Stomach (tissue), 8 donors: ENCODE measurements at regions not wholly inside any gene's neighbourhood (a gene's known extent, or its start where the extent isn't known, plus 50 kb on each side); places are given as distances from the start of the nearest gene placed in this dataset.

ENCODE experiments used
- DNase-seq, 2 donors: peaks; one replicate each; pipeline versions ENCODE4 v3.0.0 to v3.0.0-alpha.2; 2013 to 2019
- H3K27ac ChIP-seq, 5 donors: fragments of 200-600 bp in 4 of 5; sonication (generic) in 4 of 5; one replicate each; pipeline ENCODE4 v1.5.1; 2013 to 2019; ENCODE audit warnings: mild to moderate bottlenecking in 1 of 5, moderate library complexity in 1 of 5
- H3K27me3 ChIP-seq, 3 donors: fragments of 200-600 bp; sonication (generic); one replicate each; pipeline ENCODE4 v1.5.1; 2017 to 2019; ENCODE audit warnings: mixed run types in 1 of 3
- H3K36me3 ChIP-seq, 4 donors: fragments of 200-600 bp; sonication (generic); 1 replicate in 3 of 4; 2 replicates in 1 of 4; pipeline ENCODE4 v1.5.1; 2016 to 2019
- H3K4me1 ChIP-seq, 4 donors: fragments of 200-600 bp; sonication (generic); one replicate each; pipeline ENCODE4 v1.5.1; 2016 to 2019
- H3K4me3 ChIP-seq, 4 donors: fragments of 200-600 bp; sonication (generic) in 3 of 4; one replicate each; pipeline ENCODE4 v1.5.1; 2016 to 2019; ENCODE audit warnings: mild to moderate bottlenecking in 1 of 4
- H3K9me3 ChIP-seq, 4 donors: fragments of 200-600 bp; sonication (generic); one replicate each; pipeline ENCODE4 v1.5.1; 2016 to 2019
- CTCF ChIP-seq, 7 experiments: fragments of 450-650 bp in 4 of 7; fragments of 200-600 bp in 3 of 7; sonication (generic) in 3 of 7; IDR thresholded peaks; one replicate each; pipeline ENCODE4 v1.5.1; 2016 to 2019; ENCODE audit warnings: antibody characterized with exemption in 7 of 7, control low read depth in 2 of 7, mild to moderate bottlenecking in 1 of 7
- EP300 ChIP-seq: sonication (generic); formaldehyde crosslinking; IDR thresholded peaks from one replicate; pipeline ENCODE4 v1.6.1; 2017; ENCODE audit warnings: antibody characterized with exemption
- POLR2A ChIP-seq, 4 donors: fragments of 450-650 bp; IDR thresholded peaks; one replicate each; pipeline ENCODE4 v1.6.1; 2016; ENCODE audit warnings: antibody characterized with exemption in 4 of 4, control low read depth in 2 of 4, mild to moderate bottlenecking in 1 of 4, moderate library complexity in 1 of 4
- POLR2AphosphoS5 ChIP-seq, 3 donors: sonication (generic); formaldehyde crosslinking; IDR thresholded peaks; one replicate each; pipeline ENCODE4 v1.6.1; 2016; ENCODE audit warnings: antibody characterized with exemption in 3 of 3
- WGBS, 5 donors: extraction: QIAGEN DNeasy Blood & Tissue Kit in 3 of 5; methylation state at CpG; one replicate each; pipeline versions ENCODE4 v1.1.5 to v1.1.7; 2013 to 2018; 5-methylcytosine and 5-hydroxymethylcytosine counted together
- intact Hi-C: fragments of 100-400 bp; cut with DNase I; formaldehyde crosslinking; loops from one replicate; pipeline ENCODE4 v1.15.1; 2023; ENCODE audit warnings: low total_unique reads
- donor health status: healthy with polysubstance abuse.
- donor health status: Bipolar disorder and iron deficiency.
- donor health status: healthy.

- Histone ChIP-seq H3K4me3 (no peak overlapping the region), H3K36me3 (no peaks in the 10 kb centered on the region), H3K27me3 (no peaks in the 10 kb centered on the region), H3K4me1 (peaks cover 0 to 9% (median 0%) of the 10 kb centered on the region in 4 donors), H3K9me3 (no peaks in the 10 kb centered on the region), H3K27ac (no peak overlapping the region)
- intact Hi-C loops = no loop called here
- TF ChIP-seq EP300 (no peak), CTCF (IDR thresholded peaks at IDR 0.05) (no peak), POLR2AphosphoS5 (IDR thresholded peaks at IDR 0.05) (no peak), POLR2A (IDR thresholded peaks at IDR 0.05) (no peak)
- DNase-seq = no peak
- 87 to 95% (median 94%) methylated on average over 6 of the region's 6 CpGs for WGBS, 5 donors
Measured at GRCh38 chr6:148226284-148226683, 116.4 kb upstream of the SASH1 start.

GRCh38 chr6:148231572-148231971 is 111.1 kb upstream of the SASH1 start:
- no peak for DNase-seq
- Histone ChIP-seq H3K9me3 (no peaks in the 10 kb centered on the region), H3K4me3 (no peak overlapping the region), H3K27ac (no peak overlapping the region), H3K36me3 (no peaks in the 10 kb centered on the region), H3K4me1 (no peaks in the 10 kb centered on the region), H3K27me3 (no peaks in the 10 kb centered on the region)
- intact Hi-C loops = no loop called here
- WGBS, 5 donors = 82 to 93% (median 88%) methylated on average over 4 of the region's 4 CpGs
- TF ChIP-seq POLR2A (IDR thresholded peaks at IDR 0.05) (no peak), POLR2AphosphoS5 (IDR thresholded peaks at IDR 0.05) (no peak), CTCF (IDR thresholded peaks at IDR 0.05) (no peak), EP300 (no peak)

GRCh38 chr6:148235446-148235845 is 107.2 kb upstream of the SASH1 start:
- H3K4me3 ChIP-seq = no peak overlapping the region
- no peak for TF ChIP-seq POLR2AphosphoS5 (IDR thresholded peaks at IDR 0.05)
- no peak overlapping the region for H3K27ac ChIP-seq
- no peaks in the 10 kb centered on the region for H3K36me3 ChIP-seq
- H3K27me3 ChIP-seq = no peaks in the 10 kb centered on the region
- 87 to 92% (median 90%) methylated on average over 3 of the region's 3 CpGs for WGBS, 5 donors
- no peak for DNase-seq
- no peaks in the 10 kb centered on the region for H3K9me3 ChIP-seq
- intact Hi-C loops = no loop called here
- H3K4me1 ChIP-seq = peaks cover 4 to 18% (median 13%) of the 10 kb centered on the region in 4 donors

- H3K27me3 ChIP-seq = no peaks in the 10 kb centered on the region
- TF ChIP-seq CTCF (IDR thresholded peaks at IDR 0.05) (no peak), POLR2A (IDR thresholded peaks at IDR 0.05) (no peak), POLR2AphosphoS5 (IDR thresholded peaks at IDR 0.05) (no peak), EP300 (no peak)
- H3K4me3 ChIP-seq = no peak overlapping the region
- H3K9me3 ChIP-seq = no peaks in the 10 kb centered on the region
- WGBS, 5 donors = 82 to 88% (median 84%) methylated on average over 7 of the region's 7 CpGs
- H3K36me3 ChIP-seq = no peaks in the 10 kb centered on the region
- intact Hi-C loops = no loop called here
- DNase-seq = no peak
- H3K4me1 ChIP-seq = peaks cover 4 to 24% (median 14%) of the 10 kb centered on the region in 4 donors
- no peak overlapping the region for H3K27ac ChIP-seq
Measured at GRCh38 chr6:148238713-148239112, 103.9 kb upstream of the SASH1 start.

- DNase-seq = peak; percentile 47 to 54
- Histone ChIP-seq H3K27ac (peak overlapping the region in 3 of 5 donors; percentile 1 to 63 (median 40)), H3K36me3 (no peaks in the 10 kb centered on the region), H3K9me3 (no peaks in the 10 kb centered on the region), H3K4me3 (no peak overlapping the region), H3K27me3 (no peaks in the 10 kb centered on the region), H3K4me1 (peaks cover 4 to 24% (median 14%) of the 10 kb centered on the region in 4 donors)
- TF ChIP-seq CTCF (IDR thresholded peaks at IDR 0.05) = no peak
- TF ChIP-seq EP300 = no peak
- no peak for TF ChIP-seq POLR2AphosphoS5 (IDR thresholded peaks at IDR 0.05)
- no peak for TF ChIP-seq POLR2A (IDR thresholded peaks at IDR 0.05)
- 21 to 48% (median 36%) methylated on average over 5 of the region's 5 CpGs for WGBS, 5 donors
- intact Hi-C loops = no loop called here
Measured at GRCh38 chr6:148239215-148239614, 103.4 kb upstream of the SASH1 start.
